SKM-1 treated with dmso at 0.1 percent for 144 hours (cell line): ENCODE measurements at regions not wholly inside any gene's neighbourhood (a gene's known extent, or its start where the extent isn't known, plus 50 kb on each side); places are given as distances from the start of the nearest gene placed in this dataset.

Experiments
- DNase-seq: peaks from one replicate; lab custom pipeline; 2025; ENCODE audit not compliant: unreplicated experiment; lab: John Stamatoyannopoulos, UW

- no peak for DNase-seq
These were observed 370.0 kb upstream of the SPTLC3 start for GRCh38 chr20:12638633-12639312.

- no peak for DNase-seq
These were observed 368.5 kb upstream of the SPTLC3 start for GRCh38 chr20:12640251-12640650.

- DNase-seq: no peak
These were observed 367.2 kb upstream of the SPTLC3 start for GRCh38 chr20:12641619-12642018.

GRCh38 chr20:12644461-12644860 is 364.3 kb upstream of the SPTLC3 start:
- no peak for DNase-seq

GRCh38 chr20:12649234-12649633 is 359.5 kb upstream of the SPTLC3 start:
- DNase-seq: no peak

- no peak for DNase-seq
These were observed 355.1 kb upstream of the SPTLC3 start for GRCh38 chr20:12653642-12654041.

- no peak for DNase-seq
These were observed 348.8 kb upstream of the SPTLC3 start for GRCh38 chr20:12659942-12660341.

- DNase-seq: no peak
These were observed 347.9 kb upstream of the SPTLC3 start for GRCh38 chr20:12660918-12661317.

GRCh38 chr20:12670301-12670700 is 338.5 kb upstream of the SPTLC3 start:
- DNase-seq: no peak

GRCh38 chr20:12673352-12673751 is 335.4 kb upstream of the SPTLC3 start:
- DNase-seq: no peak

GRCh38 chr20:12677925-12678324 is 330.8 kb upstream of the SPTLC3 start:
- no peak for DNase-seq

GRCh38 chr20:12679447-12679846 is 329.3 kb upstream of the SPTLC3 start:
- DNase-seq: no peak

- no peak for DNase-seq
These were observed 326.2 kb upstream of the SPTLC3 start for GRCh38 chr20:12682613-12683012.

GRCh38 chr20:12687476-12687875 is 321.3 kb upstream of the SPTLC3 start:
- DNase-seq: no peak

- no peak for DNase-seq
These were observed 312.8 kb upstream of the SPTLC3 start for GRCh38 chr20:12695937-12696336.

GRCh38 chr20:12698817-12699216 is 310.0 kb upstream of the SPTLC3 start:
- DNase-seq: no peak

- DNase-seq: no peak
These were observed 309.2 kb upstream of the SPTLC3 start for GRCh38 chr20:12699374-12700228.

GRCh38 chr20:12700701-12701100 is 308.1 kb upstream of the SPTLC3 start:
- DNase-seq: no peak

GRCh38 chr20:12702312-12702711 is 306.5 kb upstream of the SPTLC3 start:
- DNase-seq: no peak

GRCh38 chr20:12715371-12715770 is 293.4 kb upstream of the SPTLC3 start:
- DNase-seq: no peak

- DNase-seq: no peak
These were observed 292.6 kb upstream of the SPTLC3 start for GRCh38 chr20:12715991-12716680.

- DNase-seq: no peak
These were observed 291.7 kb upstream of the SPTLC3 start for GRCh38 chr20:12717061-12717460.
